SK-N-SH (cell line): ENCODE measurements at regions not wholly inside any gene's neighbourhood (a gene's known extent, or its start where the extent isn't known, plus 50 kb on each side); places are given as distances from the start of the nearest gene placed in this dataset.

Source experiments
- CTCF ChIA-PET: fragments of 300-600, 350-600 bp; formaldehyde crosslinking; extraction: SDS; loops from one replicate; lab custom pipeline; 2021; lab: Yijun Ruan, JAX
- POLR2A ChIA-PET: fragments of 350-600 bp; sonication (Branson Sonifier 250); formaldehyde crosslinking; extraction: SDS; loops from one replicate; lab custom pipeline; 2020; ENCODE audit warnings: antibody characterized with exemption, inconsistent platforms; lab: Yijun Ruan, JAX
- DNase-seq: peaks from one replicate; pipeline ENCODE4 v3.0.0; 2012
- H2AFZ ChIP-seq: fragments of 200-600 bp; sonication (generic); 2 replicates; pipeline ENCODE4 v1.8.1; 2016; ENCODE audit warnings: antibody characterized with exemption, mild to moderate bottlenecking, low read depth
- H3F3A ChIP-seq: fragments of 200-600 bp; sonication (generic); replicated peaks from 2 replicates; pipeline ENCODE3; 2016; ENCODE audit warnings: antibody characterized with exemption, mild to moderate bottlenecking; ENCODE audit not compliant: insufficient read depth
- H3K27ac ChIP-seq, 2 experiments: fragments of 200-500 bp in 1 of 2; fragments of 200-600 bp in 1 of 2; sonication (Bioruptor generic) in 1 of 2; sonication (generic), shearing (Covaris generic) in 1 of 2; 2 replicates each; pipeline versions ENCODE4 v1.5.1 to v1.6.1; 2014 to 2016; ENCODE audit warnings: low read depth in 2 of 2, inconsistent platforms in 1 of 2, low read length in 1 of 2, mild to moderate bottlenecking in 1 of 2, mixed read lengths in 1 of 2
- H3K27me3 ChIP-seq: fragments of 200-600 bp; sonication (generic), shearing (Covaris generic); 2 replicates; pipeline ENCODE4 v1.6.1; 2016; ENCODE audit warnings: mixed run types; ENCODE audit not compliant: insufficient read depth
- H3K36me3 ChIP-seq, 2 experiments: fragments of 200-500 bp in 1 of 2; fragments of 200-600 bp in 1 of 2; sonication (Bioruptor generic) in 1 of 2; sonication (generic) in 1 of 2; replicated peaks in 1 of 2; 2 replicates each; pipeline versions ENCODE3 to v1.5.1; 2014 to 2016; ENCODE audit warnings: low read length in 1 of 2, mild to moderate bottlenecking in 1 of 2; ENCODE audit not compliant: insufficient read depth in 2 of 2, control insufficient read depth in 1 of 2
- H3K4me1 ChIP-seq, 2 experiments: fragments of 200-500 bp in 1 of 2; fragments of 200-600 bp in 1 of 2; sonication (Bioruptor generic) in 1 of 2; sonication (generic), shearing (Covaris generic) in 1 of 2; 2 replicates each; pipeline versions ENCODE4 v1.5.1 to v1.6.1; 2014 to 2016; ENCODE audit warnings: low read depth in 1 of 2, low read length in 1 of 2, mixed run types in 1 of 2; ENCODE audit not compliant: insufficient read depth in 2 of 2, control insufficient read depth in 1 of 2
- H3K4me2 ChIP-seq: fragments of 200-600 bp; sonication (generic), shearing (Covaris generic); 2 replicates; pipeline ENCODE4 v1.6.1; 2017; ENCODE audit warnings: mixed run types
- H3K4me3 ChIP-seq, 2 experiments: fragments of 200-500 bp in 1 of 2; fragments of 200-600 bp in 1 of 2; sonication (Bioruptor generic) in 1 of 2; sonication (generic), shearing (Covaris generic) in 1 of 2; 2 replicates each; pipeline versions ENCODE4 v1.5.1 to v1.8.1; 2014 to 2016; ENCODE audit warnings: low read depth in 2 of 2, inconsistent platforms in 1 of 2, low read length in 1 of 2, mild to moderate bottlenecking in 1 of 2, mixed read lengths in 1 of 2, moderate library complexity in 1 of 2
- H3K79me2 ChIP-seq: fragments of 200-600 bp; sonication (generic); 2 replicates; pipeline ENCODE4 v1.8.1; 2017; ENCODE audit warnings: mild to moderate bottlenecking; ENCODE audit not compliant: insufficient read depth
- H3K9ac ChIP-seq: fragments of 200-600 bp; sonication (generic); 2 replicates; pipeline ENCODE4 v1.6.1; 2017; ENCODE audit warnings: mixed run types
- H3K9me2 ChIP-seq: fragments of 200-600 bp; sonication (generic); 2 replicates; pipeline ENCODE4 v1.6.1; 2017; ENCODE audit warnings: mixed run types
- H3K9me3 ChIP-seq: fragments of 200-600 bp; sonication (generic); 2 replicates; pipeline ENCODE4 v1.6.1; 2017; ENCODE audit warnings: mixed run types, mild to moderate bottlenecking, moderate library complexity
- H4K20me1 ChIP-seq: fragments of 200-600 bp; sonication (generic); 2 replicates; pipeline ENCODE4 v1.6.1; 2017; ENCODE audit warnings: mild to moderate bottlenecking, mixed run types; ENCODE audit not compliant: insufficient read depth
- CHD2 ChIP-seq: fragments of 150-350 bp; IDR thresholded peaks from 2 replicates; pipeline ENCODE4 v1.6.1; 2018; ENCODE audit warnings: low read length; ENCODE audit not compliant: partially characterized antibody
- EP300 ChIP-seq, 2 experiments: IDR thresholded peaks; 2 replicates each; pipeline versions ENCODE4 v1.4.0 to v1.6.1; 2012; ENCODE audit warnings: borderline replicate concordance in 1 of 2, low read depth in 1 of 2, low read length in 1 of 2
- EZH2phosphoT487 ChIP-seq: fragments of 200-600 bp; sonication (generic); IDR thresholded peaks from 2 replicates; pipeline ENCODE4 v1.6.1; 2017; ENCODE audit warnings: low read depth, mixed run types, mild to moderate bottlenecking, antibody characterized with exemption, moderate library complexity, borderline replicate concordance
- FOSL2 ChIP-seq: IDR thresholded peaks from 2 replicates; pipeline ENCODE4 v1.4.0; 2012; ENCODE audit warnings: low read depth, mild to moderate bottlenecking, moderate library complexity, borderline replicate concordance
- FOXM1 ChIP-seq: IDR thresholded peaks from 2 replicates; pipeline ENCODE4 v1.4.0; 2012; ENCODE audit warnings: low read depth, mild to moderate bottlenecking
- MEF2A ChIP-seq: IDR thresholded peaks from 2 replicates; pipeline ENCODE4 v1.4.0; 2012; ENCODE audit warnings: low read depth, borderline replicate concordance
- NRF1 ChIP-seq: IDR thresholded peaks from 2 replicates; pipeline ENCODE4 v1.6.1; 2012; ENCODE audit warnings: low read depth, mild to moderate bottlenecking, low read length
- PBX3 ChIP-seq: IDR thresholded peaks from 2 replicates; pipeline ENCODE4; 2012
- POLR2AphosphoS5 ChIP-seq: IDR thresholded peaks from 2 replicates; pipeline ENCODE4 v1.6.1; 2012; ENCODE audit warnings: low read depth, low read length
- RXRA ChIP-seq: IDR thresholded peaks from 2 replicates; pipeline ENCODE4 v1.4.0; 2012; ENCODE audit warnings: low read depth, mild to moderate bottlenecking, borderline replicate concordance
- TAF1 ChIP-seq: IDR thresholded peaks from 2 replicates; pipeline ENCODE4 v1.6.1; 2012; ENCODE audit warnings: low read depth, mild to moderate bottlenecking, low read length, moderate library complexity, borderline replicate concordance
- TCF12 ChIP-seq: IDR thresholded peaks from 2 replicates; pipeline ENCODE4 v1.4.0; 2012
- WGBS: methylation state at CpG from one replicate; pipeline ENCODE4 v1.1.6; 2017; ENCODE audit warnings: low lambda C conversion rate; 5-methylcytosine and 5-hydroxymethylcytosine counted together
- TF ChIP-seq, protein P1 (sequence below): IDR thresholded peaks from 2 replicates; pipeline ENCODE4 v1.4.0; 2012; ENCODE audit warnings: low read depth
- TF ChIP-seq, protein P2 (sequence below): IDR thresholded peaks from 2 replicates; pipeline ENCODE4 v1.4.0; 2012; ENCODE audit warnings: low read depth, borderline replicate concordance
- TF ChIP-seq, protein P3 (sequence below): IDR thresholded peaks from 2 replicates; pipeline ENCODE4 v1.6.1; 2012; ENCODE audit warnings: mild to moderate bottlenecking, low read depth, low read length, moderate library complexity
- TF ChIP-seq, protein P4 (sequence below): IDR thresholded peaks from 2 replicates; pipeline ENCODE4 v1.4.0; 2012; ENCODE audit warnings: low read depth, borderline replicate concordance

- ChIA-PET CTCF (no interaction called here), POLR2A (no interaction called here)
- H3K9me3 ChIP-seq: no peaks in the 10 kb centered on the region
- H3K79me2 ChIP-seq: no peaks in the 10 kb centered on the region
- H3F3A ChIP-seq: no peaks in the 10 kb centered on the region
- DNase-seq: no peak
- no peak overlapping the region for H3K4me2 ChIP-seq
- H3K9ac ChIP-seq: no peak overlapping the region
- no peaks in the 10 kb centered on the region for H3K9me2 ChIP-seq
- no peaks in the 10 kb centered on the region for H4K20me1 ChIP-seq
- no peak overlapping the region for H3K4me3 ChIP-seq
- no peak overlapping the region for H2AFZ ChIP-seq
- H3K27me3 ChIP-seq: no peaks in the 10 kb centered on the region
- H3K4me1 ChIP-seq: no peaks in the 10 kb centered on the region
- no peak overlapping the region for H3K27ac ChIP-seq
- no peak for TF ChIP-seq POLR2AphosphoS5
- no peak for TF ChIP-seq EP300 (IDR thresholded peaks at IDR 0.05; ENCODE audit: borderline replicate concordance in 1 of 2, low read depth in 1 of 2, low read length in 1 of 2)
- TF ChIP-seq FOSL2: no peak
- TF ChIP-seq, protein P1, sequence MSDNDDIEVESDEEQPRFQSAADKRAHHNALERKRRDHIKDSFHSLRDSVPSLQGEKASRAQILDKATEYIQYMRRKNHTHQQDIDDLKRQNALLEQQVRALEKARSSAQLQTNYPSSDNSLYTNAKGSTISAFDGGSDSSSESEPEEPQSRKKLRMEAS: no peak
- TF ChIP-seq RXRA: no peak
- no peak for TF ChIP-seq TAF1
- TF ChIP-seq TCF12: no peak
- TF ChIP-seq PBX3: no peak
- TF ChIP-seq CHD2: no peak
- TF ChIP-seq, protein P2, sequence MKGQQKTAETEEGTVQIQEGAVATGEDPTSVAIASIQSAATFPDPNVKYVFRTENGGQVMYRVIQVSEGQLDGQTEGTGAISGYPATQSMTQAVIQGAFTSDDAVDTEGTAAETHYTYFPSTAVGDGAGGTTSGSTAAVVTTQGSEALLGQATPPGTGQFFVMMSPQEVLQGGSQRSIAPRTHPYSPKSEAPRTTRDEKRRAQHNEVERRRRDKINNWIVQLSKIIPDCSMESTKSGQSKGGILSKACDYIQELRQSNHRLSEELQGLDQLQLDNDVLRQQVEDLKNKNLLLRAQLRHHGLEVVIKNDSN: no peak
- no peak for TF ChIP-seq NRF1
- WGBS: 0% methylated on average over 1 of the region's 1 CpG
- no peaks in the 10 kb centered on the region for H3K36me3 ChIP-seq
Observed at GRCh38 chr4:132299841-132300240, 849.3 kb upstream of the PCDH10 start.

DNA sequence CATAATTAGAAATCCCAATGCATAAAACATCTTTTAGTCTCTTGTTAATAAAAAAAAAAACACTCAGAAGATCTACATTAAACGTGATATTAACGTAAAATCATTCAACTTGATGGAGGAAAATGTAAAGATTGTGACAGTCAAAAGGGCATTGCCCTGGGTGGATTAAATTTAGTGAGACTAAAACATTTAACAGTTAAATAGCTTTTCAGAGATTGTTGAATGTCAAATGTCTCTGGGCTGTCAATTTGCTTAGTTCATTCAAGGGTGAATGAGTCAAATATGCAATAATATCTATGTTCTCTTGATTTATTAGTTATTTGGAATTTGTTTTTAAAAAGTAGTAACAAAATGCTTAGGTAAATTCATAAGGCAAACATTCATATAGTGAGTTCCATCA is 836.6 kb upstream of the PCDH10 start:
- no peak for TF ChIP-seq CHD2
- no peak for TF ChIP-seq EZH2phosphoT487
- TF ChIP-seq FOXM1: no peak
- no peak for TF ChIP-seq MEF2A
- TF ChIP-seq, protein P3, sequence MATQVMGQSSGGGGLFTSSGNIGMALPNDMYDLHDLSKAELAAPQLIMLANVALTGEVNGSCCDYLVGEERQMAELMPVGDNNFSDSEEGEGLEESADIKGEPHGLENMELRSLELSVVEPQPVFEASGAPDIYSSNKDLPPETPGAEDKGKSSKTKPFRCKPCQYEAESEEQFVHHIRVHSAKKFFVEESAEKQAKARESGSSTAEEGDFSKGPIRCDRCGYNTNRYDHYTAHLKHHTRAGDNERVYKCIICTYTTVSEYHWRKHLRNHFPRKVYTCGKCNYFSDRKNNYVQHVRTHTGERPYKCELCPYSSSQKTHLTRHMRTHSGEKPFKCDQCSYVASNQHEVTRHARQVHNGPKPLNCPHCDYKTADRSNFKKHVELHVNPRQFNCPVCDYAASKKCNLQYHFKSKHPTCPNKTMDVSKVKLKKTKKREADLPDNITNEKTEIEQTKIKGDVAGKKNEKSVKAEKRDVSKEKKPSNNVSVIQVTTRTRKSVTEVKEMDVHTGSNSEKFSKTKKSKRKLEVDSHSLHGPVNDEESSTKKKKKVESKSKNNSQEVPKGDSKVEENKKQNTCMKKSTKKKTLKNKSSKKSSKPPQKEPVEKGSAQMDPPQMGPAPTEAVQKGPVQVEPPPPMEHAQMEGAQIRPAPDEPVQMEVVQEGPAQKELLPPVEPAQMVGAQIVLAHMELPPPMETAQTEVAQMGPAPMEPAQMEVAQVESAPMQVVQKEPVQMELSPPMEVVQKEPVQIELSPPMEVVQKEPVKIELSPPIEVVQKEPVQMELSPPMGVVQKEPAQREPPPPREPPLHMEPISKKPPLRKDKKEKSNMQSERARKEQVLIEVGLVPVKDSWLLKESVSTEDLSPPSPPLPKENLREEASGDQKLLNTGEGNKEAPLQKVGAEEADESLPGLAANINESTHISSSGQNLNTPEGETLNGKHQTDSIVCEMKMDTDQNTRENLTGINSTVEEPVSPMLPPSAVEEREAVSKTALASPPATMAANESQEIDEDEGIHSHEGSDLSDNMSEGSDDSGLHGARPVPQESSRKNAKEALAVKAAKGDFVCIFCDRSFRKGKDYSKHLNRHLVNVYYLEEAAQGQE: no peak
- no peak for TF ChIP-seq TCF12
- TF ChIP-seq, protein P2: no peak
- TF ChIP-seq, protein P4, sequence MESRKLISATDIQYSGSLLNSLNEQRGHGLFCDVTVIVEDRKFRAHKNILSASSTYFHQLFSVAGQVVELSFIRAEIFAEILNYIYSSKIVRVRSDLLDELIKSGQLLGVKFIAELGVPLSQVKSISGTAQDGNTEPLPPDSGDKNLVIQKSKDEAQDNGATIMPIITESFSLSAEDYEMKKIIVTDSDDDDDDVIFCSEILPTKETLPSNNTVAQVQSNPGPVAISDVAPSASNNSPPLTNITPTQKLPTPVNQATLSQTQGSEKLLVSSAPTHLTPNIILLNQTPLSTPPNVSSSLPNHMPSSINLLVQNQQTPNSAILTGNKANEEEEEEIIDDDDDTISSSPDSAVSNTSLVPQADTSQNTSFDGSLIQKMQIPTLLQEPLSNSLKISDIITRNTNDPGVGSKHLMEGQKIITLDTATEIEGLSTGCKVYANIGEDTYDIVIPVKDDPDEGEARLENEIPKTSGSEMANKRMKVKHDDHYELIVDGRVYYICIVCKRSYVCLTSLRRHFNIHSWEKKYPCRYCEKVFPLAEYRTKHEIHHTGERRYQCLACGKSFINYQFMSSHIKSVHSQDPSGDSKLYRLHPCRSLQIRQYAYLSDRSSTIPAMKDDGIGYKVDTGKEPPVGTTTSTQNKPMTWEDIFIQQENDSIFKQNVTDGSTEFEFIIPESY: no peak

More for the DNA sequence above, 836.6 kb upstream of the PCDH10 start:
- no peak overlapping the region for H3K27ac ChIP-seq
- DNase-seq: no peak
- H3K79me2 ChIP-seq: no peaks in the 10 kb centered on the region
- no peaks in the 10 kb centered on the region for H3K9me3 ChIP-seq
- no peaks in the 10 kb centered on the region for H3K36me3 ChIP-seq
- no peak overlapping the region for H3K4me2 ChIP-seq
- H4K20me1 ChIP-seq: no peaks in the 10 kb centered on the region
- H3F3A ChIP-seq: no peaks in the 10 kb centered on the region
- no peak overlapping the region for H2AFZ ChIP-seq
- no peaks in the 10 kb centered on the region for H3K27me3 ChIP-seq
- POLR2A ChIA-PET: no interaction called here
- CTCF ChIA-PET: no interaction called here
- 2% methylated on average over 2 of the region's 2 CpGs for WGBS
- H3K9ac ChIP-seq: no peak overlapping the region
- H3K9me2 ChIP-seq: no peaks in the 10 kb centered on the region
- H3K4me1 ChIP-seq: no peaks in the 10 kb centered on the region
- no peak overlapping the region for H3K4me3 ChIP-seq
